ENCODE measurements at regions not wholly inside any gene's neighbourhood (a gene's known extent, or its start where the extent isn't known, plus 50 kb on each side); places are given as distances from the start of the nearest gene placed in this dataset.

- DNase-seq, result no peak
These were observed 588.6 kb upstream of the GRAMD2B start for GRCh38 chr5:125834438-125835115.

GRCh38 chr5:125835293-125836172 lies 587.7 kb upstream of the GRAMD2B start:
- peak; percentile 65 for DNase-seq

DNA sequence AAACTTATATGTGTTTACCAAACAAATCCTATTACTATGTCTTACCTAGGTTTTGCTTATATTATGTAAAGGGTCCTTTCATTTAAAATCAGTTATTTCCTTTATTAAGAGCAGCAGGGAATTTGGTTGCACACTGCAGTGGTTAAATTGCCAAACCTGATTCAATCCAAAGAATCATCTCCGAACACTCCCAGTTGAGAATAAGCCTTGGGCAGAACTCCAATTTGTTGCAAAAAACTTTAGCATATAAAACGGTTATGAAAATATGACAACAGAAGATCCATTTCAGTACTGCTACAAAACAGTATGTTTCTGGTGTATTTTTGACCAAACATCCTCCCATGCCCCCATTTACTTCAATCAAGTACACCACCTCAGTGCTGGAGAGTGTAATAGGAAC lies 587.0 kb upstream of the GRAMD2B start:
- DNase-seq, result no peak

- DNase-seq, result no peak
These were observed 585.3 kb upstream of the GRAMD2B start for GRCh38 chr5:125837866-125838265.

DNA sequence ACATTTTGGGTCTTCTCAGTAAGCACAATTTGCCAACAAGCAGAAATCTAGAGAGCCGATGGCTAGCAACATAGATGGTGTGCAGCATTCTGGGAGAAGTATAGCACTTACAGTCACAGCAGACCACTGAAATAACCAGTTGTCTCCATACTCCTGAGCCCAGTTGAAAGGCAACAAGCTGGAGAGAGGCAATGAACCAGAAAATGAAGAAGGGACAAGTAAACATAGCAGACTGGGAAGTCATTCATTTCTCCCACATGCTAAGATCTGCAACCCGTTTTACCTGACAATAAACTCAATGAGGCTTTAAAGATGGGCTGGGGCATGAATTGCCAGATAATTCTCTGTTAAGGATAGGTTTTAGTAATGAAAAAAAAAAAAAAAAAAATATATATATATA lies 575.6 kb upstream of the GRAMD2B start:
- DNase-seq, result peak; percentile 83

- DNase-seq, result no peak
These were observed 574.5 kb upstream of the GRAMD2B start for GRCh38 chr5:125848751-125849150.

- no peak for DNase-seq
These were observed 566.3 kb upstream of the GRAMD2B start for GRCh38 chr5:125856949-125857348.

GRCh38 chr5:125863579-125863978 lies 559.6 kb upstream of the GRAMD2B start:
- DNase-seq, result no peak

DNA sequence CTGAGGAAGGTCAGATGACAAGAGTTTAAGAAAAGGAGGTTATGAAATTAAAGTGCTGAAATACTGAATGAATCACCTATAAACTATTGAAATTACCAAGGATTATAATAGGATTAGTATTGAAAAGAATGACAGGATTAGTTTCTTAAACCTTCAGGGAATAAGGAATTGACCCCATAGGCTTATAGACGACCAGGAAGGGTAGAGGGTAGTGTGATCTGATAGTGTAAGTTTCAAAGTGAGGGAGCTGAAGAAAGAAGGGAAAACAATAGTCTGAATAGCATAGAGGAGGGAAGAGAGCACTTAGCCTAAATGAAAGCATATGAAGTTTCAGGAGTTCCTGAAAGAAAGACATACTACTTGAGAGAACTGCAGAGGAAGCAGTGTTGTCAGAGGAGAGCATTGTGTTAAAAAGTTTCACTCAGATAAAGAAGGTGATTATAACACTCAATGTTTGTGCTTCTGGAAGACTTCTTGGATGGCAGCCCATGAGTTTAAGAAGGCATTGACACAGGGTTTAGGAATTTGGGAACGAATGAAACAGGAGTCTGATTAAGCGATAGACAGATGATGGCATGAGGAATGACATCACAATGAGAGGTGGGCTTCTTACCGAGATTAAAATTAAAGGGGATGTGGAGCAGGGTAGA lies 557.9 kb upstream of the GRAMD2B start:
- DNase-seq, result no peak

GRCh38 chr5:125868036-125868435 lies 555.2 kb upstream of the GRAMD2B start:
- no peak for DNase-seq

DNA sequence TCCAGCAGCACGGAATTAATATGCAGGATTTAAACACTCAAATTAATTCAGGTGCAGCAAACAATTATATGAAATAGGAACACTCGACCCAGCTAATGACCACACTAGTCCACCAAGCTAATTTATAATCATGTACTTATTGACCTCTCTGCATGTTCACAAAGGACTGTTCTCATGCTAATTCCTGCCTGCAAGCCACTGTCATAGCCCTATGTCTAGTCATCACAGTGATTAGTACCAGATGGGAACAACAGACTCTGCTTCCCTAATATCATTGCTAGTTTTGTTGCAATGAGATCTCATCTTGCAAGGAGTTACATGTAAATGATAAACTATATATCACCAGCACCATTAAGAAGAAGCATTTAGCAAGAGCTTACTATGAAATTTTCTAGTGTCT lies 553.0 kb upstream of the GRAMD2B start:
- peak; percentile 77 for DNase-seq

DNA sequence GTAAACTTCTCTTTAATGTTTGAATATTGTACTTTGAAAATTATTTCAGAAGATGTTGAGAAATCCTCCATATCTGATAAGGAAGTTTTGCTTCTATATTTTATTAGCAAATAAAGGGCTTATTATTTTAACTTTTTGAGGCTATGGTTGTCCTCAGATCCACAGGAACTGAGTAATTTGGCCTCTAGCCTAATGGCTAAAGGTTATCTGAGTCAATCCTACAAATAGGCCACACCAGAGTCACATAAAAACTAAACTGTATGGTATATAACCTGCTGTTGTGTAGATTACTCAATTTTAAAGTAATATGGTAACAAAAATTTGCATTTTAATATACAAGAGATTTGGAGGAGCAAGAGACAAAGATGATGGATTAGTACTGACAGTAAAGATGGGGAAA lies 549.2 kb upstream of the GRAMD2B start:
- no peak for DNase-seq

- DNase-seq, result peak; percentile 23
These were observed 548.5 kb upstream of the GRAMD2B start for GRCh38 chr5:125874717-125875116.

GRCh38 chr5:125877248-125877647 lies 546.0 kb upstream of the GRAMD2B start:
- DNase-seq, result no peak

DNA sequence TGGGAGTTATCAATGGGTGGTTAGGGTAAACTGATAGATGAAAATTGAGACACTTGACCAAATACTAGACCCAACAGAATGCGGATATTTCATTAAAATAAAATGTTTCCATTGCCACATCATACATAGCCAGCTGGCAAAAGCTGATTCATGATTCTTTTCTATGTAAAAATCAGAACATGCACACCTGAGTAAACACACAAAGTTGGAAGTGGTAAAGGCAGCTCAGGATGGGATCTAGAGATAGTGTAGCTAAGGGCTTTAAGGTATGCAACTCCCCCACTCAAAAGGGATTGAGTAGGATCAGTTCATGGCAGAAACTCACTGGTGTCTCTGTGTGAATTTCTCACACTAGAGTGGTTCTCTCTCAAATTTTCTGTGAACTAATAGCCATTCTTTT lies 541.1 kb upstream of the GRAMD2B start:
- DNase-seq, result peak; percentile 43

GRCh38 chr5:125883223-125883622 lies 540.0 kb upstream of the GRAMD2B start:
- DNase-seq, result peak; percentile 35

GRCh38 chr5:125888358-125888757 lies 534.9 kb upstream of the GRAMD2B start:
- DNase-seq, result no peak

DNA sequence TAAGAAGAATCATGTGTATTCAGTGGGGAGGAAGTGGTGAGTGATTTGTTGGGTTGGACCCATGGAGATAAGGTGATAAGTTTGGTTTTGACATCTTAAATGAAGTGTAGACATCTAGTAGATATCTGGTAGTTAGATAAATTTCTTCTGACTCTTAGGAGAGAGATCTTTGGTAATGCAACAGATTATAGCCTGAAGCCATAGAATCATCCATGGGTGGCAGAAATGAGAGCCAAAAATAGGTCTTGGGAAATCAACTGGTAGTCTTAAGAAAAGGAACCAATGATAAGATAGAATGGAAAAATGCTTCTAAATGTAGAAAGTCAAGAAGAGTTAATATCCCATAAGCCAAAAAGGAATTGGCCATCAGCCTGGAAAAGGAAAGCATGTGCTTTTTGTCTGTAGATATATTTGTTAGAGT lies 532.7 kb upstream of the GRAMD2B start:
- no peak for DNase-seq

GRCh38 chr5:125891061-125891725 lies 532.0 kb upstream of the GRAMD2B start:
- no peak for DNase-seq

DNA sequence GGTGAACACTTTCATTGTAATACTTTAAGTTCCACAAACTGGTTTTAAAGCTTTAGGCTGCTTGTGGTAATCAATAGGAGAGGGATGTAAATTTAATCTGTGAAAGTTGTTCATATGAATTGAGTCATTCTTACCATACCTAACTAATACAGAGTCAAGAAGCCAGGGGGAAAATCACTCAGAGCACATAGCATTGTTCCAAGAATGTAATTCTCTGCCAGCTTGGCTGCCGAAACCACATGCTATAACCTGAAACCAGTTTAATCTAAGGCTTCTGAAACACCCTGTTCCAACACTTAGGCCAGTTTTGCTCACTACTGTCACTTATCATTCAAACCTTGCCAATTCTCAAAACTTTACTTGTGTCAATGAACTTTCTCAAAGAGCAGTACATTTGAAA lies 528.8 kb upstream of the GRAMD2B start:
- DNase-seq, result no peak

DNA sequence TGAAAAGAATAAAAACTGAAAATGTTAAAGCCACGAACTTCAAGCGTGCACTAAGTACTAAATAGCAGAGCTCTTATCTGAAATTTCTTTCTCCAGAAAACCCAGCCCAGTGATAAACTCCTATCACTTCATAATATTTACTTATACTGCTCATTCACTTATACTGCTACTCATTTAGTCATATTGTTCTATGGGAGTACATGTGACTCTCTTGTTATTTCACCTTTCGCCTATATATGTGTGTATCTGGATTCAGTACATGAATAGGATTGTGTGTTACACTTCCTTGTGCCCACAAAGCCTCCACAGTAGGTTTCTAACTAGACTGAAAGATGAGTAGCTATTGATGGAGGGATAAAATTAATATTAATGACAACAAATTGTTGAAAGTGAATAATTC lies 526.8 kb upstream of the GRAMD2B start:
- DNase-seq, result peak; percentile 13

DNA sequence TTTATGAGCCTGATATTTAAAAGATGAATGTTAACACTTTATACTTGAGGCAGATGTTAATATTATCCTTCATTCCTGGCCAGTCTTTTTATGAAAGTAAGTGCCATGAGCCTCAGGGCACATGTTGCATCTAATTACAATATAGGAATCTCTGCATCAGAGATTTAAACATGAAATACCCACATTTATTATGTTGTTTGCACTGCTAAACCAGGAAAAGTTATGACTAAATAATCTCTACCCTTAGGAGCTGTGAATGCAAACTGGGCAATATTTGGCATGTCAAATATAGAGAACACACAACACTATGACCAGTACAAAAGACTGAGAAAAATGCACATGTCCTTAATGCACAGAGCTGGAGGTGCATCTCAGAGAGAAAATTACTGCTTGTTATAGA lies 526.1 kb upstream of the GRAMD2B start:
- DNase-seq, result peak; percentile 86

GRCh38 chr5:125898851-125899405 lies 524.3 kb upstream of the GRAMD2B start:
- DNase-seq, result no peak
